GM12878 (cell line): ENCODE measurements at regions not wholly inside any gene's neighbourhood (a gene's known extent, or its start where the extent isn't known, plus 50 kb on each side); places are given as distances from the start of the nearest gene placed in this dataset.

ENCODE experiments used
- CTCF ChIP-seq, 3 experiments: IDR thresholded peaks in 2 of 3; conservative IDR thresholded peaks in 1 of 3; 2 replicates each; pipeline ENCODE4 v1.5.1; 2011; ENCODE audit warnings: low read depth in 3 of 3, low read length in 3 of 3, mild to moderate bottlenecking in 3 of 3, control low read depth in 2 of 3, moderate library complexity in 2 of 3, inconsistent platforms in 1 of 3, mixed read lengths in 1 of 3; ENCODE audit not compliant: control insufficient read depth in 2 of 3, insufficient read depth in 1 of 3; ENCODE audit errors: extremely low read depth in 1 of 3
- EZH2 ChIP-seq: IDR thresholded peaks from 2 replicates; pipeline ENCODE4 v1.6.1; 2012; ENCODE audit warnings: low read depth, mild to moderate bottlenecking, control low read depth, inconsistent platforms, low read length, borderline replicate concordance; ENCODE audit not compliant: control insufficient read depth
- POLR2AphosphoS5 ChIP-seq: IDR thresholded peaks from 2 replicates; pipeline ENCODE4 v1.6.1; 2011; ENCODE audit warnings: mild to moderate bottlenecking, low read length, inconsistent platforms
- SIN3A ChIP-seq: IDR thresholded peaks from 2 replicates; pipeline ENCODE4 v1.6.1; 2012; ENCODE audit warnings: low read depth, low read length, improper control_type of control experiment
- SREBF2 ChIP-seq: IDR thresholded peaks from 2 replicates; pipeline ENCODE4 v1.6.1; 2012; ENCODE audit warnings: mild to moderate bottlenecking, low read length
- TBL1XR1 ChIP-seq: IDR thresholded peaks from 2 replicates; pipeline ENCODE4 v1.6.1; 2012; ENCODE audit warnings: low read depth, low read length, improper control_type of control experiment
- YY1 ChIP-seq: IDR thresholded peaks from 2 replicates; pipeline ENCODE4 v1.6.1; 2011; ENCODE audit warnings: low read depth, mild to moderate bottlenecking, low read length
- TF ChIP-seq, protein P1 (sequence below): IDR thresholded peaks from 2 replicates; pipeline ENCODE4 v1.6.1; 2012; ENCODE audit warnings: low read depth, low read length, improper control_type of control experiment

GRCh38 chr5:2369178-2369577 lies 382.3 kb downstream of the IRX2 start:
- TF ChIP-seq SIN3A = no peak
- no peak for TF ChIP-seq POLR2AphosphoS5
- TF ChIP-seq SREBF2 = no peak
- TF ChIP-seq CTCF (IDR thresholded peaks at IDR 0.05 in 2 of 3, conservative IDR thresholded peaks at IDR 0.05 in 1 of 3; ENCODE audit: control insufficient read depth in 2 of 3, extremely low read depth in 1 of 3, insufficient read depth in 1 of 3, low read depth in 3 of 3, low read length in 3 of 3) = no peak
- TF ChIP-seq, protein P1, sequence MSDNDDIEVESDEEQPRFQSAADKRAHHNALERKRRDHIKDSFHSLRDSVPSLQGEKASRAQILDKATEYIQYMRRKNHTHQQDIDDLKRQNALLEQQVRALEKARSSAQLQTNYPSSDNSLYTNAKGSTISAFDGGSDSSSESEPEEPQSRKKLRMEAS = no peak
- TF ChIP-seq YY1 = no peak
- no peak for TF ChIP-seq TBL1XR1
- TF ChIP-seq EZH2 = no peak
